ENCODE measurements at regions not wholly inside any gene's neighbourhood (a gene's known extent, or its start where the extent isn't known, plus 50 kb on each side); places are given as distances from the start of the nearest gene placed in this dataset.

- no peak for DNase-seq
Observed at GRCh38 chr1:187451238-187451637, 622.5 kb downstream of the PLA2G4A start.

GRCh38 chr1:187454010-187454409, 625.3 kb downstream of the PLA2G4A start:
- no peak for DNase-seq

GRCh38 chr1:187456446-187456845, 627.7 kb downstream of the PLA2G4A start:
- DNase-seq = no peak

GRCh38 chr1:187460093-187460492, 631.3 kb downstream of the PLA2G4A start:
- DNase-seq = no peak

GRCh38 chr1:187464320-187464719, 635.6 kb downstream of the PLA2G4A start:
- no peak for DNase-seq

GRCh38 chr1:187465441-187465840, 636.7 kb downstream of the PLA2G4A start:
- DNase-seq = no peak

- no peak for DNase-seq
Observed at GRCh38 chr1:187469836-187470235, 641.1 kb downstream of the PLA2G4A start.

- DNase-seq = no peak
Observed at GRCh38 chr1:187471555-187471954, 642.8 kb downstream of the PLA2G4A start.

- DNase-seq = no peak
Observed at GRCh38 chr1:187474336-187474735, 645.6 kb downstream of the PLA2G4A start.

GRCh38 chr1:187476671-187477070, 647.9 kb downstream of the PLA2G4A start:
- DNase-seq = no peak

GRCh38 chr1:187477103-187477502, 648.4 kb downstream of the PLA2G4A start:
- DNase-seq = no peak

- DNase-seq = no peak
Observed at GRCh38 chr1:187477535-187477934, 648.8 kb downstream of the PLA2G4A start.

- no peak for DNase-seq
Observed at GRCh38 chr1:187481581-187482148, 652.9 kb downstream of the PLA2G4A start.

- no peak for DNase-seq
Observed at GRCh38 chr1:187490266-187490665, 661.5 kb downstream of the PLA2G4A start.

- no peak for DNase-seq
Observed at GRCh38 chr1:187491082-187491720, 662.5 kb downstream of the PLA2G4A start.

- no peak for DNase-seq
Observed at GRCh38 chr1:187498028-187498427, 669.3 kb downstream of the PLA2G4A start.

- DNase-seq = no peak
Observed at GRCh38 chr1:187504779-187505178, 676.0 kb downstream of the PLA2G4A start.

GRCh38 chr1:187509091-187509490, 680.3 kb downstream of the PLA2G4A start:
- DNase-seq = no peak

- DNase-seq = no peak
Observed at GRCh38 chr1:187513190-187513589, 684.4 kb downstream of the PLA2G4A start.

- no peak for DNase-seq
Observed at GRCh38 chr1:187514110-187514509, 685.4 kb downstream of the PLA2G4A start.

GRCh38 chr1:187516874-187517273, 688.1 kb downstream of the PLA2G4A start:
- no peak for DNase-seq

- no peak for DNase-seq
Observed at GRCh38 chr1:187517546-187517945, 688.8 kb downstream of the PLA2G4A start.

- DNase-seq = no peak
Observed at GRCh38 chr1:187527346-187527745, 698.6 kb downstream of the PLA2G4A start.

- no peak for DNase-seq
Observed at GRCh38 chr1:187537936-187538335, 709.2 kb downstream of the PLA2G4A start.

- no peak for DNase-seq
Observed at GRCh38 chr1:187549540-187549939, 720.8 kb downstream of the PLA2G4A start.
